GM12874 (cell line): ENCODE measurements at regions not wholly inside any gene's neighbourhood (a gene's known extent, or its start where the extent isn't known, plus 50 kb on each side); places are given as distances from the start of the nearest gene placed in this dataset.

Experiments used
- TF ChIP-seq, protein P1 (sequence below): IDR thresholded peaks from 2 replicates; pipeline ENCODE4 v1.5.1; 2011; ENCODE audit warnings: low read depth, mild to moderate bottlenecking, control low read depth, low read length, moderate library complexity; ENCODE audit not compliant: insufficient read depth

DNA sequence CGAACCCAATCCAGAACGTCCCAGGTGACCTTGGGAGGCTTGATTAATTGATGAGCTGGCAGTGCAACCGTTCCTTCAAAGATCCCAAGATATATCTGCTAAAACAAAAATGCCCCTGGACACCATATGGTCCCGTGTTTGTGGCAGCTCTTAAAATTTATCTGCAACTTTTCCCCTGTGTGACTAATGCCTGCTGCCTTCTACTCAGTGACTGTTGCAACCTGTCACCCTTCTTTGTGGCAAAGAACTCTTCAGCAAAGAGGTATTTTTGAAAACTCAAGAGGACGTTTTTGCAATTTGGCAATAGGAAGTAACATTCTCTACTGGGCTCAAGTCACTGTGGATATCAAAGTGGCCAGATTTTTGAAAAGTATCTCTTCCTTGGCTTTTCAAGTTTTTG is 75.8 kb upstream of the SOD3 start:
- TF ChIP-seq, protein P1, sequence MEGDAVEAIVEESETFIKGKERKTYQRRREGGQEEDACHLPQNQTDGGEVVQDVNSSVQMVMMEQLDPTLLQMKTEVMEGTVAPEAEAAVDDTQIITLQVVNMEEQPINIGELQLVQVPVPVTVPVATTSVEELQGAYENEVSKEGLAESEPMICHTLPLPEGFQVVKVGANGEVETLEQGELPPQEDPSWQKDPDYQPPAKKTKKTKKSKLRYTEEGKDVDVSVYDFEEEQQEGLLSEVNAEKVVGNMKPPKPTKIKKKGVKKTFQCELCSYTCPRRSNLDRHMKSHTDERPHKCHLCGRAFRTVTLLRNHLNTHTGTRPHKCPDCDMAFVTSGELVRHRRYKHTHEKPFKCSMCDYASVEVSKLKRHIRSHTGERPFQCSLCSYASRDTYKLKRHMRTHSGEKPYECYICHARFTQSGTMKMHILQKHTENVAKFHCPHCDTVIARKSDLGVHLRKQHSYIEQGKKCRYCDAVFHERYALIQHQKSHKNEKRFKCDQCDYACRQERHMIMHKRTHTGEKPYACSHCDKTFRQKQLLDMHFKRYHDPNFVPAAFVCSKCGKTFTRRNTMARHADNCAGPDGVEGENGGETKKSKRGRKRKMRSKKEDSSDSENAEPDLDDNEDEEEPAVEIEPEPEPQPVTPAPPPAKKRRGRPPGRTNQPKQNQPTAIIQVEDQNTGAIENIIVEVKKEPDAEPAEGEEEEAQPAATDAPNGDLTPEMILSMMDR: no peak

GRCh38 chr4:24720436-24720835 is 74.9 kb upstream of the SOD3 start:
- TF ChIP-seq, protein P1: no peak

GRCh38 chr4:24720979-24721378 is 74.4 kb upstream of the SOD3 start:
- TF ChIP-seq, protein P1: no peak

DNA sequence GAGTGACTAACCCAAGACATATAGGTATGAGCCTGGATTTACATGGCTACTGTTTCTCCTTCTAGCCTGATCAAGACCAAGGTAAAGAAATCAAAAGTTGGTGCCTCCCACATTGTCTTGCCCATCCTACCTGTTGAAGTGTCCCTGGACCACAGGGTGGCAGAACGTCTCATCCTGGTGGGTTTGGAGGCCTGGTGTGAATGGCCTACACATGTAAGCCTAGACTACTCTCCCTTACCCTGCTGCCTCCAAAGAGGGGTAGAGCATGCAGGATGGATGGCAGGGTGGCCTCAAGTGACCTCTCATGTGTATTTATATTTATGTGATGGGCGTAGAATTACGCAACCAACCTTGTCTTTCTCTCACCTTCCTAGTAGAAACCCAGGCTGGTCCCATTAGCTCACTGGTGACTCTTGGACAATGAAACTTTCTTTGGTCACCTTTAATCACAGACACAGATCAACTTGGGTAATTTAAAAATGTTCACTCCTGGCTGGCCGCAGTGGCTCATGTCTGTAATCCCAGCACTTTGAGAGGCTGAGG is 73.3 kb upstream of the SOD3 start:
- TF ChIP-seq, protein P1: no peak

GRCh38 chr4:24727390-24728224 is 67.8 kb upstream of the SOD3 start:
- TF ChIP-seq, protein P1: no peak

- TF ChIP-seq, protein P1: no peak
Measured at GRCh38 chr4:24729119-24729730, 66.1 kb upstream of the SOD3 start.

GRCh38 chr4:24730256-24731001 is 64.9 kb upstream of the SOD3 start:
- TF ChIP-seq, protein P1: no peak
